Fibroblast of lung (primary cell): ENCODE measurements at regions not wholly inside any gene's neighbourhood (a gene's known extent, or its start where the extent isn't known, plus 50 kb on each side); places are given as distances from the start of the nearest gene placed in this dataset.
A peak's percentile ranks its signal among the peaks of the same experiment; 100 is the strongest.

Experiments
- DNase-seq, 2 donors: peaks; one replicate each; pipeline versions ENCODE4 v3.0.0 to v3.0.0-alpha.2; 2010; ENCODE audit warnings: low read depth in 2 of 2
- H2AFZ ChIP-seq: 2 replicates; pipeline ENCODE4 v1.5.1; 2012; ENCODE audit warnings: low read length, control low read depth, inconsistent platforms
- H3K27ac ChIP-seq: 2 replicates; pipeline ENCODE4 v1.5.1; 2011; ENCODE audit warnings: low read length, control low read depth; ENCODE audit not compliant: insufficient read depth
- H3K27me3 ChIP-seq: 2 replicates; pipeline ENCODE4 v1.5.1; 2011; ENCODE audit warnings: mild to moderate bottlenecking, low read length; ENCODE audit not compliant: control insufficient read depth, insufficient read depth
- H3K36me3 ChIP-seq: 2 replicates; pipeline ENCODE4 v1.5.1; 2011; ENCODE audit warnings: low read length; ENCODE audit not compliant: control insufficient read depth, insufficient read depth
- H3K4me1 ChIP-seq: 2 replicates; pipeline ENCODE4 v1.5.1; 2011; ENCODE audit warnings: low read length; ENCODE audit not compliant: control insufficient read depth, insufficient read depth; ENCODE audit errors: extremely low read depth
- H3K4me2 ChIP-seq: 2 replicates; pipeline ENCODE4 v1.5.1; 2011; ENCODE audit warnings: low read length, control low read depth; ENCODE audit not compliant: insufficient read depth; ENCODE audit errors: extremely low read depth
- H3K4me3 ChIP-seq, 4 experiments: fragments of 200-600 bp in 1 of 4; sonication (generic) in 1 of 4; replicated peaks in 1 of 4; 2 replicates each; pipeline ENCODE4 v1.5.1; 2011 to 2016; ENCODE audit warnings: low read length in 4 of 4, low read depth in 3 of 4, mild to moderate bottlenecking in 3 of 4, control low read depth in 2 of 4, inconsistent platforms in 1 of 4, mixed read lengths in 1 of 4; ENCODE audit not compliant: insufficient read depth in 1 of 4; ENCODE audit errors: control extremely low read depth in 1 of 4
- H3K79me2 ChIP-seq: 2 replicates; pipeline ENCODE4 v1.5.1; 2012; ENCODE audit warnings: mild to moderate bottlenecking, low read length, inconsistent platforms; ENCODE audit not compliant: control insufficient read depth, insufficient read depth
- H3K9ac ChIP-seq: 2 replicates; pipeline ENCODE4 v1.5.1; 2011; ENCODE audit warnings: mild to moderate bottlenecking, low read length, control low read depth; ENCODE audit not compliant: insufficient read depth
- H3K9me3 ChIP-seq: 2 replicates; pipeline ENCODE4 v1.5.1; 2012; ENCODE audit warnings: low read depth, low read length; ENCODE audit not compliant: control insufficient read depth, insufficient read depth
- H4K20me1 ChIP-seq: 2 replicates; pipeline ENCODE4 v1.5.1; 2011; ENCODE audit warnings: low read length; ENCODE audit not compliant: control insufficient read depth, insufficient read depth; ENCODE audit errors: extremely low read depth
- EZH2 ChIP-seq: IDR thresholded peaks from 2 replicates; pipeline ENCODE4 v1.5.1; 2012; ENCODE audit warnings: low read length, control low read depth, mild to moderate bottlenecking; ENCODE audit errors: missing control alignments
- TF ChIP-seq, protein P1 (sequence below), 2 donors: IDR thresholded peaks in 1 of 2; conservative IDR thresholded peaks in 1 of 2; 1 replicate in 1 of 2; 2 replicates in 1 of 2; pipeline ENCODE4 v1.5.1; 2011 to 2012; ENCODE audit warnings: low read length in 2 of 2, control low read depth in 1 of 2, inconsistent platforms in 1 of 2, low read depth in 1 of 2, mild to moderate bottlenecking in 1 of 2

DNA sequence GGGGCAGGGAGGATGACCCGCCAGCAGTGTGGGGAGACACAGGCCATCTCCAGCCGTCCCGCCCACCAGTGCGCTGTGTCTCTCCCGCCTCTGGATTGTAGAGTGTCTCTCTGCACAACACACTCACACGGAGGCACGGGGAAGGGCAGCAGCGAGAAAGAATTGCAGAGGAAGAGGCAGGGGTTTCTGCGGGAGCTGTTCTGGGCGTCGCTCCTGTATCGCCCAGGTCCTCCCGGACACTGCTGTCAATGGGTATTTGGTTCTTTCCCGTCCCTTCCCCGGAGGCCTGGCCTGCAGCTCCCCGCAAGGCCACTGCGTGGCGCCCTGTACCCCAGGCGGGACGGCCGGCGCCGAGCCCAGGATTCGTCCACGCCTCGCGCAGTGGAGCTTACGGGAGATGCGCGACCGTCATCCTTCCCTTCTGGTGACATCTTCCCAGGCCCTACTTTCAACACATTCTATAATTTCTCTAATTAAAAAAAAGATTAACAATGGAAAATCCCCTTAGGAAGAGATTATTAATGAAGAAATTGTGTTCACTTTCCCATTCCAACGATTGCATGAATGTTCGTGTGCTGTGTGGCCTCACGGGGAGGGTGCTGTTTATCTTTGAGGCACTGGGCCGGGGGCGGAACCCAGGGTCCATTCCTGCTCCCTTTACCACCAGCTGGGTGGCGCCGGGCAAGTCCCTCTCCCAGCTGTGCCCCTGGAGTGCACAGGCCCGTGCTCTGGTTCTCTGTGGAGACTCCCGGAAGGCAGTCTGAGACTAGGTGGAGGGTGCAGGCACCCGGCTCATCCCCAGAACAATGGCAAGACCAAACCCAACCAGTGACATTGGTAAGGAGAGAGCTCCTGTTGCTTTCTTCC is 95.7 kb downstream of the CPZ start:
- no peaks in the 10 kb centered on the region for H3K9me3 ChIP-seq
- H3K27me3 ChIP-seq: no peaks in the 10 kb centered on the region
- no peak overlapping the region for H3K4me2 ChIP-seq
- H3K79me2 ChIP-seq: no peaks in the 10 kb centered on the region
- TF ChIP-seq, protein P1, sequence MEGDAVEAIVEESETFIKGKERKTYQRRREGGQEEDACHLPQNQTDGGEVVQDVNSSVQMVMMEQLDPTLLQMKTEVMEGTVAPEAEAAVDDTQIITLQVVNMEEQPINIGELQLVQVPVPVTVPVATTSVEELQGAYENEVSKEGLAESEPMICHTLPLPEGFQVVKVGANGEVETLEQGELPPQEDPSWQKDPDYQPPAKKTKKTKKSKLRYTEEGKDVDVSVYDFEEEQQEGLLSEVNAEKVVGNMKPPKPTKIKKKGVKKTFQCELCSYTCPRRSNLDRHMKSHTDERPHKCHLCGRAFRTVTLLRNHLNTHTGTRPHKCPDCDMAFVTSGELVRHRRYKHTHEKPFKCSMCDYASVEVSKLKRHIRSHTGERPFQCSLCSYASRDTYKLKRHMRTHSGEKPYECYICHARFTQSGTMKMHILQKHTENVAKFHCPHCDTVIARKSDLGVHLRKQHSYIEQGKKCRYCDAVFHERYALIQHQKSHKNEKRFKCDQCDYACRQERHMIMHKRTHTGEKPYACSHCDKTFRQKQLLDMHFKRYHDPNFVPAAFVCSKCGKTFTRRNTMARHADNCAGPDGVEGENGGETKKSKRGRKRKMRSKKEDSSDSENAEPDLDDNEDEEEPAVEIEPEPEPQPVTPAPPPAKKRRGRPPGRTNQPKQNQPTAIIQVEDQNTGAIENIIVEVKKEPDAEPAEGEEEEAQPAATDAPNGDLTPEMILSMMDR (conservative IDR thresholded peaks at IDR 0.05 in 1 of 2, IDR thresholded peaks at IDR 0.05 in 1 of 2; ENCODE audit: low read depth in 1 of 2, low read length in 2 of 2): peak in 1 of 2 donors; percentile 45
- no peak for TF ChIP-seq EZH2
- no peaks in the 10 kb centered on the region for H3K36me3 ChIP-seq
- H2AFZ ChIP-seq: no peak overlapping the region
- H3K4me1 ChIP-seq: no peaks in the 10 kb centered on the region
- no peak overlapping the region for H3K9ac ChIP-seq
- no peak overlapping the region for H3K27ac ChIP-seq
- DNase-seq: no peak
- no peaks in the 10 kb centered on the region for H4K20me1 ChIP-seq
- no peak overlapping the region for H3K4me3 ChIP-seq

DNA sequence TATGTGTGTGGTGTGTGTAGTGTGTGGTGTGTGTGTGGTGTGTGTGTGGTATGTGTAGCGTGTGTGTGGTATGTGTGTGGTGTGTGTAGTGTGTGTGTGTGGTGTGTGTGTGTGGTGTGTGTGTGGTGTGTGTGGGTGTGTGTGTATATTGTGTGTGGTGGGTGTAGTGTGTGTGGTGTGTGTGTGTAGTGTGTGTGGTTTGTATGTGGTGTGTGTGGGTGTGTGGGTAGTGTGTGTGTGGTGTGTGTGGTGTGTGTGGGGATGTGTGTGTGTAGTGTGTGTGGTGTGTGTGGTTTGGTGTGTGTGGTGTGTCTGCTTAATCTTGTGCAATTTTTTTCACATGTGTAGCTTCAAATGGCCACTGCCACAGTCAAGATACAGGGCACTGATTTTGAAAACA is 94.5 kb downstream of the CPZ start:
- Histone ChIP-seq H2AFZ (no peak overlapping the region), H3K4me1 (no peaks in the 10 kb centered on the region), H3K9me3 (no peaks in the 10 kb centered on the region), H3K4me2 (no peak overlapping the region), H3K36me3 (no peaks in the 10 kb centered on the region), H3K27ac (no peak overlapping the region), H3K4me3 (no peak overlapping the region), H3K27me3 (no peaks in the 10 kb centered on the region), H4K20me1 (no peaks in the 10 kb centered on the region), H3K79me2 (no peaks in the 10 kb centered on the region), H3K9ac (no peak overlapping the region)
- TF ChIP-seq, protein P1 (conservative IDR thresholded peaks at IDR 0.05 in 1 of 2, IDR thresholded peaks at IDR 0.05 in 1 of 2; ENCODE audit: low read depth in 1 of 2, low read length in 2 of 2): no peak
- TF ChIP-seq EZH2: no peak
- no peak for DNase-seq

DNA sequence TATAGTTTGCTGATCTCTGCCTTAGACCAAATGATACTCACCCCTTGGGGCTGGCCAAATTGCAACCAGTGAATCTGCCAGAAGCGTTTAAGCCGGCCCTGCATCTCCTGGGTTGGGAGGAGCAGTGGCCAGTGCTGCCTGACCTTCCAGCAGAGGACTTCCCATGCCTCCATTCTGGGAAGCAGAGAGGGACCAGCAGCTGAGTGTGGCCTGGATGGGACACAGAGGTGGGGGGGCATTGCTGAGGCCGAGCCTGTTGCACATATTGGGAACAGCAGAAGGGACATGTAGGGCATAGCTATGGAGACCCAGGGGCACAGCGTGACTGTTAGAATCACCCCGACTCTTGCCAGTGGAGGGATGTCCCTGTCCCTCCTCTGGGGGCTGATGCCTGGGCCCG is 93.3 kb downstream of the CPZ start:
- Histone ChIP-seq H3K27ac (no peak overlapping the region), H3K79me2 (no peaks in the 10 kb centered on the region), H3K9ac (no peak overlapping the region), H3K4me3 (no peak overlapping the region), H4K20me1 (no peaks in the 10 kb centered on the region), H3K9me3 (no peaks in the 10 kb centered on the region), H3K27me3 (no peaks in the 10 kb centered on the region), H2AFZ (no peak overlapping the region), H3K36me3 (no peaks in the 10 kb centered on the region), H3K4me1 (no peaks in the 10 kb centered on the region), H3K4me2 (no peak overlapping the region)
- no peak for DNase-seq
- TF ChIP-seq, protein P1 (conservative IDR thresholded peaks at IDR 0.05 in 1 of 2, IDR thresholded peaks at IDR 0.05 in 1 of 2; ENCODE audit: low read depth in 1 of 2, low read length in 2 of 2): no peak
- no peak for TF ChIP-seq EZH2
